K562 (cell line): ENCODE measurements at regions not wholly inside any gene's neighbourhood (a gene's known extent, or its start where the extent isn't known, plus 50 kb on each side); places are given as distances from the start of the nearest gene placed in this dataset.

ENCODE experiments used
- ATAC-seq: fragments of 200-7000 bp; cut with Tn5 transposase; 3 replicates; pipeline ENCODE4 v1.9.1; 2020; ENCODE audit warnings: moderate library complexity
- BruUV-seq: library from RNA; stranded (reverse); fragments of 400-500 nt; replicated peaks from 2 replicates; lab custom pipeline; 2021; lab: Mats Ljungman, UMichigan
- CTCF ChIA-PET: fragments of 300-600 bp; formaldehyde crosslinking; extraction: SDS; loops from one replicate; lab custom pipeline; 2021; ENCODE audit warnings: low intra/inter-chr PET ratio; lab: Yijun Ruan, JAX
- POLR2A ChIA-PET: fragments of 300-600, 350-650 bp; sonication (Branson Sonifier 250); formaldehyde crosslinking; extraction: SDS; loops from one replicate; lab custom pipeline; 2021; ENCODE audit warnings: antibody characterized with exemption, inconsistent platforms; lab: Yijun Ruan, JAX
- DNase-seq, 4 experiments: peaks; one replicate each; pipeline versions ENCODE4 v3.0.0 to v3.0.0-alpha.2; 2011 to 2018; ENCODE audit warnings: low spot score in 3 of 4, mixed read lengths in 3 of 4; ENCODE audit errors: extremely low read depth in 1 of 4
- FAIRE-seq: peaks from 2 replicates; lab custom pipeline; 2011; peaks lifted over from hg19 to GRCh38; lab: Jason Lieb, UNC
- H2AFZ ChIP-seq: 2 replicates; pipeline ENCODE4 v1.6.0; 2011; ENCODE audit warnings: low read depth, low read length, control low read depth, inconsistent platforms
- H3K27ac ChIP-seq: fragments of 200-600 bp; 3 replicates; pipeline ENCODE4 v1.8.0; 2011; ENCODE audit warnings: low read depth, mild to moderate bottlenecking, control low read depth, inconsistent platforms, low read length, moderate library complexity, mixed read lengths; ENCODE audit errors: extremely low read depth
- H3K27me3 ChIP-seq, 2 experiments: fragments of 300-600 bp in 1 of 2; 2 replicates in 1 of 2; 3 replicates in 1 of 2; pipeline versions ENCODE4 v1.6.0 to v1.8.0; 2011; ENCODE audit warnings: inconsistent platforms in 2 of 2, low read length in 2 of 2, mild to moderate bottlenecking in 1 of 2, mixed read lengths in 1 of 2, moderate library complexity in 1 of 2; ENCODE audit not compliant: control insufficient read depth in 2 of 2, insufficient read depth in 2 of 2
- H3K36me3 ChIP-seq: fragments of 300-600 bp; 3 replicates; pipeline ENCODE4 v1.8.0; 2011; ENCODE audit warnings: mild to moderate bottlenecking, low read length, inconsistent platforms; ENCODE audit not compliant: control insufficient read depth, insufficient read depth
- H3K4me1 ChIP-seq, 2 experiments: fragments of 200-600 bp in 1 of 2; replicated peaks in 1 of 2; 2 replicates in 1 of 2; 3 replicates in 1 of 2; pipeline versions ENCODE4 v1.5.1 to v1.8.0; 2011; ENCODE audit warnings: inconsistent platforms in 2 of 2, low read length in 2 of 2, mild to moderate bottlenecking in 1 of 2, mixed read lengths in 1 of 2, moderate library complexity in 1 of 2; ENCODE audit not compliant: control insufficient read depth in 2 of 2, insufficient read depth in 2 of 2
- H3K4me2 ChIP-seq: 2 replicates; pipeline ENCODE4 v1.6.1; 2011; ENCODE audit warnings: low read length, control low read depth, inconsistent platforms, mixed read lengths; ENCODE audit not compliant: insufficient read depth
- H3K4me3 ChIP-seq: fragments of 200-600 bp; sonication (generic), shearing (Covaris generic); 2 replicates; pipeline ENCODE4 v1.5.1; 2016; ENCODE audit warnings: control low read depth, inconsistent platforms
- H3K79me2 ChIP-seq: fragments of 200-600 bp; 3 replicates; pipeline ENCODE4 v1.8.0; 2011; ENCODE audit warnings: low read length, inconsistent platforms; ENCODE audit not compliant: control insufficient read depth, insufficient read depth
- H3K9ac ChIP-seq, 2 experiments: 2 replicates each; pipeline versions ENCODE4 v1.6.0 to v1.6.1; 2011; ENCODE audit warnings: low read depth in 2 of 2, low read length in 2 of 2, control low read depth in 1 of 2, inconsistent platforms in 1 of 2, mild to moderate bottlenecking in 1 of 2, mixed read lengths in 1 of 2; ENCODE audit not compliant: insufficient read depth in 1 of 2
- H3K9me1 ChIP-seq: one replicate; pipeline ENCODE4 v1.6.0; 2011; ENCODE audit warnings: inconsistent platforms, mild to moderate bottlenecking, low read length, moderate library complexity; ENCODE audit not compliant: control insufficient read depth, insufficient read depth
- H3K9me3 ChIP-seq: replicated peaks from 2 replicates; pipeline ENCODE4 v1.5.1; 2011; ENCODE audit warnings: low read depth, low read length, inconsistent platforms; ENCODE audit not compliant: control insufficient read depth, insufficient read depth
- H4K20me1 ChIP-seq: replicated peaks from 2 replicates; pipeline ENCODE4 v1.6.1; 2011; ENCODE audit warnings: low read length, inconsistent platforms, mixed read lengths; ENCODE audit not compliant: control insufficient read depth, insufficient read depth
- CEBPZ ChIP-seq: fragments of 150-350 bp; IDR thresholded peaks from 2 replicates; pipeline ENCODE4 v1.6.1; 2014; ENCODE audit warnings: low read depth, mild to moderate bottlenecking, low read length, borderline replicate concordance
- ETS2 ChIP-seq: IDR thresholded peaks from 2 replicates; pipeline ENCODE4 v1.6.1; 2016; ENCODE audit warnings: borderline replicate concordance, missing genetic modification characterization, mild to moderate bottlenecking, moderate library complexity, missing compliant biosample characterization; ENCODE audit not compliant: poor library complexity, severe bottlenecking
- FOXP1 ChIP-seq: sonication (generic); formaldehyde crosslinking; IDR thresholded peaks from 2 replicates; pipeline ENCODE4 v1.8.0; 2022; ENCODE audit warnings: mild to moderate bottlenecking, missing genetic modification reagents
- HMG20A ChIP-seq: fragments of 450-650 bp; formaldehyde crosslinking; conservative IDR thresholded peaks from 2 replicates; pipeline ENCODE4 v1.4.0; 2020; ENCODE audit warnings: mild to moderate bottlenecking, mixed read lengths
- SMARCA5 ChIP-seq: fragments of 450-650 bp; IDR thresholded peaks from 2 replicates; pipeline ENCODE4 v1.6.1; 2016
- SREBF1 ChIP-seq: fragments of 150-350 bp; IDR thresholded peaks from 2 replicates; pipeline ENCODE4 v1.6.1; 2014; ENCODE audit warnings: antibody characterized with exemption, low read depth, low read length, borderline replicate concordance
- TCFL5 ChIP-seq: fragments of 250-450 bp; sonication (Bioruptor Pico); conservative IDR thresholded peaks from 2 replicates; pipeline ENCODE4 v1.6.1; 2021; ENCODE audit warnings: mild to moderate bottlenecking, moderate library complexity, matching md5 sums
- ZBTB9 ChIP-seq: fragments of 450-650 bp; formaldehyde crosslinking; IDR thresholded peaks from 2 replicates; pipeline ENCODE4 v1.4.0; 2020; ENCODE audit warnings: mild to moderate bottlenecking, moderate library complexity
- ZNF830 ChIP-seq: fragments of 250-450 bp; sonication (Bioruptor Pico); IDR thresholded peaks from 2 replicates; pipeline ENCODE4 v1.5.0; 2021; ENCODE audit warnings: mild to moderate bottlenecking
- WGBS: fragments of 100-300 bp; shearing (Covaris generic); methylation state at CpG from one replicate; pipeline ENCODE4 v1.1.6; 2016; ENCODE audit warnings: low coverage, mixed read lengths; ENCODE audit not compliant: insufficient coverage; ENCODE audit errors: missing lambda C conversion rate; 5-methylcytosine and 5-hydroxymethylcytosine counted together
- in situ Hi-C: fragments of 300-500 bp; cut with MboI; formaldehyde crosslinking; loops from 4 replicates; pipeline ENCODE4 v1.15.0; 2018; ENCODE audit warnings: inconsistent platforms, mixed read lengths
- intact Hi-C: fragments of 100-400 bp; cut with micrococcal nuclease; formaldehyde crosslinking; loops from 2 replicates; pipeline ENCODE4 v1.14.2; 2022

GRCh38 chr21:16427587-16428087 is 697.9 kb downstream of the USP25 start:
- CTCF ChIA-PET: no interaction called here
- H3K27ac ChIP-seq: no peak overlapping the region
- no peaks in the 10 kb centered on the region for H3K79me2 ChIP-seq
- no peak overlapping the region for H3K9ac ChIP-seq
- H3K4me1 ChIP-seq: no peaks in the 10 kb centered on the region
- in situ Hi-C loops: no loop called here
- H3K4me3 ChIP-seq: no peak overlapping the region
- H3K36me3 ChIP-seq: no peaks in the 10 kb centered on the region
- BruUV-seq: no TSS peak
- FAIRE-seq: no peak
- DNase-seq: no peak
- H3K9me1 ChIP-seq: no peaks in the 10 kb centered on the region
- no peaks in the 10 kb centered on the region for H3K9me3 ChIP-seq
- H3K27me3 ChIP-seq: no peaks in the 10 kb centered on the region
- ATAC-seq: no peak
- TF ChIP-seq ZBTB9: no peak
- 4% methylated on average over 3 of the region's 3 CpGs for WGBS
- H2AFZ ChIP-seq: no peak overlapping the region
- no peaks in the 10 kb centered on the region for H4K20me1 ChIP-seq
- POLR2A ChIA-PET: no interaction called here
- no peak overlapping the region for H3K4me2 ChIP-seq
- intact Hi-C loops: no loop called here

GRCh38 chr21:16437586-16437985 is 707.8 kb downstream of the USP25 start:
- no peak overlapping the region for H3K4me3 ChIP-seq
- no peak overlapping the region for H3K27ac ChIP-seq
- no peaks in the 10 kb centered on the region for H3K79me2 ChIP-seq
- H3K9me3 ChIP-seq: no peaks in the 10 kb centered on the region
- no peaks in the 10 kb centered on the region for H3K9me1 ChIP-seq
- H2AFZ ChIP-seq: no peak overlapping the region
- ChIA-PET CTCF (no interaction called here), POLR2A (no interaction called here)
- H3K4me1 ChIP-seq: no peaks in the 10 kb centered on the region
- DNase-seq: no peak
- no peak overlapping the region for H3K9ac ChIP-seq
- BruUV-seq: no TSS peak
- intact Hi-C loops (no loop called here), in situ Hi-C loops (no loop called here)
- 6% methylated on average over 1 of the region's 1 CpG for WGBS
- no peak overlapping the region for H3K4me2 ChIP-seq
- no peaks in the 10 kb centered on the region for H3K27me3 ChIP-seq
- no peak for FAIRE-seq
- no peaks in the 10 kb centered on the region for H3K36me3 ChIP-seq
- ATAC-seq: no peak
- H4K20me1 ChIP-seq: no peaks in the 10 kb centered on the region
- TF ChIP-seq SMARCA5: no peak
- no peak for TF ChIP-seq ZNF830 (CRISPR knock-in tag)
- TF ChIP-seq TCFL5: no peak
- no peak for TF ChIP-seq FOXP1 (CRISPR knock-in tag)
- TF ChIP-seq CEBPZ: no peak
- no peak for TF ChIP-seq SREBF1
- no peak for TF ChIP-seq HMG20A (CRISPR knock-in tag)
- no peak for TF ChIP-seq ETS2 (tag)
